Activated CD4-positive, alpha-beta T cell treated with anti-CD3 and anti-CD28 coated beads for 36 hours (primary cell): ENCODE measurements at regions not wholly inside any gene's neighbourhood (a gene's known extent, or its start where the extent isn't known, plus 50 kb on each side); places are given as distances from the start of the nearest gene placed in this dataset.

Experiments used
- ATAC-seq: fragments of 200-7000 bp; cut with Tn5 transposase; one replicate; pipeline ENCODE4 v1.10.0; 2021; ENCODE audit warnings: mild to moderate bottlenecking, moderate library complexity
- CTCF ChIA-PET: fragments of 350-600 bp; sonication (Branson Sonifier 250); formaldehyde crosslinking; loops from one replicate; lab custom pipeline; 2021; ENCODE audit warnings: antibody characterized with exemption; lab: Charles Lee
- POLR2A ChIA-PET: fragments of 350-600 bp; sonication (Branson Sonifier 250); formaldehyde crosslinking; loops from one replicate; lab custom pipeline; 2021; ENCODE audit warnings: antibody characterized with exemption, inconsistent platforms; lab: Charles Lee
- DNase-seq: peaks from one replicate; pipeline ENCODE4 v3.0.0-alpha.2; 2020
- H3K27ac Mint-ChIP-seq: one replicate; pipeline ENCODE4 v1.8.0; 2021; ENCODE audit warnings: mixed read lengths
- H3K27me3 Mint-ChIP-seq: one replicate; pipeline ENCODE4 v1.8.0; 2021; ENCODE audit warnings: mixed read lengths
- H3K36me3 Mint-ChIP-seq: one replicate; pipeline ENCODE4 v1.8.0; 2021; ENCODE audit warnings: low read depth, mixed read lengths
- H3K4me1 Mint-ChIP-seq: one replicate; pipeline ENCODE4 v1.8.0; 2021; ENCODE audit warnings: mixed read lengths
- H3K4me3 Mint-ChIP-seq: one replicate; pipeline ENCODE4 v1.8.0; 2021; ENCODE audit warnings: mild to moderate bottlenecking, moderate library complexity, mixed read lengths
- H3K9me3 Mint-ChIP-seq: one replicate; pipeline ENCODE4 v1.8.0; 2021; ENCODE audit warnings: low read depth, mixed read lengths
- intact Hi-C, 2 experiments: fragments of 100-400 bp; cut with DNase I in 1 of 2; cut with micrococcal nuclease in 1 of 2; formaldehyde crosslinking; loops; one replicate each; pipeline versions ENCODE4 v1.14.2 to v1.15.1; 2022 to 2024; cut with DNase I, micrococcal nuclease

DNA sequence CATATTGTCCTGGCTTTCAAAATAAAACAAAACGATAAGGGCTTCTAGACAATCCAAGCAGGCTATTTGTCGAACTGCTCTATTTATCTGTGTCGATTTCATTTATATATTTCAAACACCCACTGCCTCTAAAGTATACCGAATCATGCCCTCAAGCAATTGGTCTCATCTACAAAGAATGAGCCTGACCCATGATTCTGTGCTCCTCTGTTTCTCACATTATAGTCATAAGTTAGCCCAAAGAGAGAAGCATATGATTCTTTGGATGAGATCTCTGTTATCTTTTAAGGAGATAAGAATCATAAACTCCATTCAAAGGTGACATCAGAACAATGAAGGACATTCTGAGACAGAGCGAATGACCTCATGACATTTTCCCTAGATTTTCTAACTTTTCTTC is 191.1 kb downstream of the MAP2K6 start:
- H3K4me1 Mint-ChIP-seq: peaks cover 16% of the 10 kb centered on the region
- CTCF ChIA-PET: no interaction called here
- H3K27me3 Mint-ChIP-seq: peaks cover 3% of the 10 kb centered on the region
- ATAC-seq (no peak), DNase-seq (no peak)
- intact Hi-C loops: loop anchor here (5.0 kb wide), 1 partner anchor 947 kb away; no protein-coding TSS in a partner anchor
- no peak overlapping the region for H3K27ac Mint-ChIP-seq
- H3K4me3 Mint-ChIP-seq: no peak overlapping the region
- no peaks in the 10 kb centered on the region for H3K36me3 Mint-ChIP-seq
- POLR2A ChIA-PET: no interaction called here
- no peaks in the 10 kb centered on the region for H3K9me3 Mint-ChIP-seq

DNA sequence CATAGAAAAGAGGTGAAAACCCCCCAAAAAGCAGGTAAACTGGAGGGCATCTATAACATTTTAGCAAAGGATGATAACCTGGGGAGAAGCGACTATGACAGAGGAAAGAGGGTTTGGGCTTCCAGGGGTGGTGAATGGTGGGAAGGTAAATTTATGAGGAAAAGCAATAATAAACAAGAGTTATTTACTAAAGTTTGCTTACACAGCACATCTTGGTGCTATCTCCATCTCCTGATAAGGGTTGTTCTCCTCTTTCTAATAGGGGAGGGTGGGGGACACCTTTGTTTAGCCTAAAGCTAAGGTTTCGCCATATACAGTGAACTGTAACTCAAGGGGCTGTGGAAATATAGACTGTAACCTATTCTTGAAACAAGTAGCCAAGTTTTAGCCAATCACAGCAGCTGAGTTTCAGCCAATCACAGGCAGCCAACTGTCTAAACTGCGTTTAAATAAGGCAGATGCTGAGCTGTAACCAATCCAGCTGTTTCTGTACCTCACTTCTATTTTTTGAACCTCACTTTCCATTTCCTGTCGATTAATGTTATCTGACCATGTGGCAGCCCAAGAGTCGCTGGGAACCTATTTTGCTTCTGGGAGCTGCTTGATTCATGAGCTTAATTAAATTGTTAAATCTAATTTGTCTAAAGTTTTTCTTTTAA is 191.8 kb downstream of the MAP2K6 start:
- Mint-ChIP-seq H3K27ac (peak overlapping the region; percentile 25), H3K4me1 (peaks cover 16% of the 10 kb centered on the region), H3K36me3 (no peaks in the 10 kb centered on the region), H3K4me3 (no peak overlapping the region), H3K9me3 (no peaks in the 10 kb centered on the region), H3K27me3 (peaks cover 3% of the 10 kb centered on the region)
- DNase-seq (no peak), ATAC-seq (no peak)
- POLR2A ChIA-PET: no interaction called here
- intact Hi-C loops: loop anchor here (5.0 kb wide), 1 partner anchor 946 kb away; no protein-coding TSS in a partner anchor
- CTCF ChIA-PET: interaction anchor here (0.8 to 3.1 kb wide), 11 partner anchors 9 to 946 kb away, joined by 3 to 13 read pairs (median 4); no protein-coding TSS in a partner anchor

GRCh38 chr17:69607162-69607834 is 192.8 kb downstream of the MAP2K6 start:
- DNase-seq (peak; percentile 69), ATAC-seq (peak; percentile 74)
- Mint-ChIP-seq H3K27ac (peak overlapping the region; percentile 25), H3K4me1 (peaks cover 15% of the 10 kb centered on the region), H3K4me3 (no peak overlapping the region), H3K27me3 (peaks cover 3% of the 10 kb centered on the region), H3K9me3 (no peaks in the 10 kb centered on the region), H3K36me3 (no peaks in the 10 kb centered on the region)
- intact Hi-C loops: loop anchor here (1.0 to 5.0 kb wide), 2 partner anchors 537 to 945 kb away; no protein-coding TSS in a partner anchor
- ChIA-PET POLR2A (no interaction called here), CTCF (interaction anchor here (0.5 to 3.1 kb wide), 18 partner anchors 8 to 945 kb away, joined by 3 to 13 read pairs (median 3); no protein-coding TSS in a partner anchor)

- DNase-seq (no peak), ATAC-seq (no peak)
- POLR2A ChIA-PET: no interaction called here
- peaks cover 3% of the 10 kb centered on the region for H3K27me3 Mint-ChIP-seq
- no peak overlapping the region for H3K27ac Mint-ChIP-seq
- CTCF ChIA-PET: interaction anchor here (0.8 to 3.1 kb wide), 10 partner anchors 9 to 944 kb away, joined by 3 to 13 read pairs (median 4); no protein-coding TSS in a partner anchor
- H3K36me3 Mint-ChIP-seq: no peaks in the 10 kb centered on the region
- intact Hi-C loops: loop anchor here (2.0 to 5.0 kb wide), 2 partner anchors 944 to 1015 kb away; no protein-coding TSS in a partner anchor
- no peak overlapping the region for H3K4me3 Mint-ChIP-seq
- no peaks in the 10 kb centered on the region for H3K9me3 Mint-ChIP-seq
- H3K4me1 Mint-ChIP-seq: peaks cover 7% of the 10 kb centered on the region
These were observed 193.6 kb downstream of the MAP2K6 start for GRCh38 chr17:69608141-69608540.

- intact Hi-C loops: loop anchor here (2.0 to 5.0 kb wide), 2 partner anchors 943 to 1014 kb away; no protein-coding TSS in a partner anchor
- Mint-ChIP-seq H3K9me3 (no peaks in the 10 kb centered on the region), H3K27ac (no peak overlapping the region), H3K4me3 (no peak overlapping the region), H3K4me1 (peaks cover 5% of the 10 kb centered on the region), H3K36me3 (no peaks in the 10 kb centered on the region), H3K27me3 (peaks cover 3% of the 10 kb centered on the region)
- ChIA-PET CTCF (interaction anchor here (1.5 to 3.1 kb wide), 2 partner anchors 10 to 943 kb away, joined by 3 to 13 read pairs; no protein-coding TSS in a partner anchor), POLR2A (no interaction called here)
- DNase-seq: no peak
- ATAC-seq: no peak
These were observed 194.4 kb downstream of the MAP2K6 start for GRCh38 chr17:69608808-69609472.

- H3K4me1 Mint-ChIP-seq: peaks cover 5% of the 10 kb centered on the region
- DNase-seq: peak; percentile 7
- H3K27me3 Mint-ChIP-seq: peaks cover 3% of the 10 kb centered on the region
- no peak for ATAC-seq
- H3K27ac Mint-ChIP-seq: no peak overlapping the region
- no peaks in the 10 kb centered on the region for H3K9me3 Mint-ChIP-seq
- intact Hi-C loops: loop anchor here (2.0 to 5.0 kb wide), 2 partner anchors 943 to 1013 kb away; no protein-coding TSS in a partner anchor
- POLR2A ChIA-PET: no interaction called here
- H3K36me3 Mint-ChIP-seq: no peaks in the 10 kb centered on the region
- CTCF ChIA-PET: no interaction called here
- H3K4me3 Mint-ChIP-seq: no peak overlapping the region
These were observed 195.2 kb downstream of the MAP2K6 start for GRCh38 chr17:69609473-69610305.

- Mint-ChIP-seq H3K27me3 (peaks cover 10% of the 10 kb centered on the region), H3K4me3 (no peak overlapping the region), H3K27ac (no peak overlapping the region), H3K9me3 (no peaks in the 10 kb centered on the region), H3K36me3 (no peaks in the 10 kb centered on the region), H3K4me1 (no peaks in the 10 kb centered on the region)
- intact Hi-C loops: no loop called here
- DNase-seq (no peak), ATAC-seq (no peak)
- ChIA-PET CTCF (no interaction called here), POLR2A (no interaction called here)
These were observed 205.9 kb downstream of the MAP2K6 start for GRCh38 chr17:69620363-69620762.

GRCh38 chr17:69625474-69625873 is 211.0 kb downstream of the MAP2K6 start:
- intact Hi-C loops: no loop called here
- peaks cover 10% of the 10 kb centered on the region for H3K27me3 Mint-ChIP-seq
- CTCF ChIA-PET: no interaction called here
- H3K4me1 Mint-ChIP-seq: no peaks in the 10 kb centered on the region
- H3K4me3 Mint-ChIP-seq: no peak overlapping the region
- POLR2A ChIA-PET: no interaction called here
- no peaks in the 10 kb centered on the region for H3K36me3 Mint-ChIP-seq
- ATAC-seq (no peak), DNase-seq (no peak)
- no peaks in the 10 kb centered on the region for H3K9me3 Mint-ChIP-seq
- no peak overlapping the region for H3K27ac Mint-ChIP-seq

GRCh38 chr17:69630056-69630635 is 215.6 kb downstream of the MAP2K6 start:
- Mint-ChIP-seq H3K27me3 (peaks cover 2% of the 10 kb centered on the region), H3K36me3 (no peaks in the 10 kb centered on the region), H3K27ac (no peak overlapping the region), H3K4me1 (no peaks in the 10 kb centered on the region), H3K9me3 (no peaks in the 10 kb centered on the region), H3K4me3 (no peak overlapping the region)
- ATAC-seq: no peak
- ChIA-PET CTCF (no interaction called here), POLR2A (no interaction called here)
- no peak for DNase-seq
- intact Hi-C loops: no loop called here

DNA sequence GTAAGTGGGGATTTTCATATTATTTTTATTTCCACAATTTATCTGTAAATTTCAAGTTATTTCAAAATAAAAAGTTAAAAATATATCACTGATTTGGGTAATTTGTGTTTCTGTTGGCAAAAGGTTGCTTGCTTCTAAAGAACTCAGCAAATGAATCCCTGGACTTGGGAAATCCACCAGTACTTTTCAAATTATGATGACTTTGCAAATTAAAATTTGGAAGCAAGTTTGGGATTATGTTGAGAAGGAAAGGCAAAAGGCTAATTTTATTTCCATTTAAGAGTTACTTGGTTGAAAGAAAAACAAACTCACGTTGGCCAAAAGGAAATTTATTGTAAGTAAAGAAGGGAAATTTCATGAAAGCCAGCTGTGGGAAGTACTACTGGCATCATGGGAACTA is 220.3 kb downstream of the MAP2K6 start:
- CTCF ChIA-PET: no interaction called here
- Mint-ChIP-seq H3K36me3 (no peaks in the 10 kb centered on the region), H3K4me1 (no peaks in the 10 kb centered on the region)

More for the DNA sequence above, 220.3 kb downstream of the MAP2K6 start:
- Mint-ChIP-seq H3K27ac (no peak overlapping the region), H3K27me3 (no peaks in the 10 kb centered on the region), H3K4me3 (no peak overlapping the region), H3K9me3 (no peaks in the 10 kb centered on the region)
- POLR2A ChIA-PET: no interaction called here
- ATAC-seq (no peak), DNase-seq (no peak)
- intact Hi-C loops: no loop called here
